SK-N-SH (cell line): ENCODE measurements at regions not wholly inside any gene's neighbourhood (a gene's known extent, or its start where the extent isn't known, plus 50 kb on each side); places are given as distances from the start of the nearest gene placed in this dataset.

Experiments
- CTCF ChIA-PET: fragments of 300-600, 350-600 bp; formaldehyde crosslinking; extraction: SDS; loops from one replicate; lab custom pipeline; 2021; lab: Yijun Ruan, JAX
- POLR2A ChIA-PET: fragments of 350-600 bp; sonication (Branson Sonifier 250); formaldehyde crosslinking; extraction: SDS; loops from one replicate; lab custom pipeline; 2020; ENCODE audit warnings: antibody characterized with exemption, inconsistent platforms; lab: Yijun Ruan, JAX
- DNase-seq: peaks from one replicate; pipeline ENCODE4 v3.0.0; 2012
- H2AFZ ChIP-seq: fragments of 200-600 bp; sonication (generic); 2 replicates; pipeline ENCODE4 v1.8.1; 2016; ENCODE audit warnings: antibody characterized with exemption, mild to moderate bottlenecking, low read depth
- H3F3A ChIP-seq: fragments of 200-600 bp; sonication (generic); replicated peaks from 2 replicates; pipeline ENCODE3; 2016; ENCODE audit warnings: antibody characterized with exemption, mild to moderate bottlenecking; ENCODE audit not compliant: insufficient read depth
- H3K27ac ChIP-seq, 2 experiments: fragments of 200-500 bp in 1 of 2; fragments of 200-600 bp in 1 of 2; sonication (Bioruptor generic) in 1 of 2; sonication (generic), shearing (Covaris generic) in 1 of 2; 2 replicates each; pipeline versions ENCODE4 v1.5.1 to v1.6.1; 2014 to 2016; ENCODE audit warnings: low read depth in 2 of 2, inconsistent platforms in 1 of 2, low read length in 1 of 2, mild to moderate bottlenecking in 1 of 2, mixed read lengths in 1 of 2
- H3K27me3 ChIP-seq: fragments of 200-600 bp; sonication (generic), shearing (Covaris generic); 2 replicates; pipeline ENCODE4 v1.6.1; 2016; ENCODE audit warnings: mixed run types; ENCODE audit not compliant: insufficient read depth
- H3K36me3 ChIP-seq, 2 experiments: fragments of 200-500 bp in 1 of 2; fragments of 200-600 bp in 1 of 2; sonication (Bioruptor generic) in 1 of 2; sonication (generic) in 1 of 2; replicated peaks in 1 of 2; 2 replicates each; pipeline versions ENCODE3 to v1.5.1; 2014 to 2016; ENCODE audit warnings: low read length in 1 of 2, mild to moderate bottlenecking in 1 of 2; ENCODE audit not compliant: insufficient read depth in 2 of 2, control insufficient read depth in 1 of 2
- H3K4me1 ChIP-seq, 2 experiments: fragments of 200-500 bp in 1 of 2; fragments of 200-600 bp in 1 of 2; sonication (Bioruptor generic) in 1 of 2; sonication (generic), shearing (Covaris generic) in 1 of 2; 2 replicates each; pipeline versions ENCODE4 v1.5.1 to v1.6.1; 2014 to 2016; ENCODE audit warnings: low read depth in 1 of 2, low read length in 1 of 2, mixed run types in 1 of 2; ENCODE audit not compliant: insufficient read depth in 2 of 2, control insufficient read depth in 1 of 2
- H3K4me2 ChIP-seq: fragments of 200-600 bp; sonication (generic), shearing (Covaris generic); 2 replicates; pipeline ENCODE4 v1.6.1; 2017; ENCODE audit warnings: mixed run types
- H3K4me3 ChIP-seq, 2 experiments: fragments of 200-500 bp in 1 of 2; fragments of 200-600 bp in 1 of 2; sonication (Bioruptor generic) in 1 of 2; sonication (generic), shearing (Covaris generic) in 1 of 2; 2 replicates each; pipeline versions ENCODE4 v1.5.1 to v1.8.1; 2014 to 2016; ENCODE audit warnings: low read depth in 2 of 2, inconsistent platforms in 1 of 2, low read length in 1 of 2, mild to moderate bottlenecking in 1 of 2, mixed read lengths in 1 of 2, moderate library complexity in 1 of 2
- H3K79me2 ChIP-seq: fragments of 200-600 bp; sonication (generic); 2 replicates; pipeline ENCODE4 v1.8.1; 2017; ENCODE audit warnings: mild to moderate bottlenecking; ENCODE audit not compliant: insufficient read depth
- H3K9ac ChIP-seq: fragments of 200-600 bp; sonication (generic); 2 replicates; pipeline ENCODE4 v1.6.1; 2017; ENCODE audit warnings: mixed run types
- H3K9me2 ChIP-seq: fragments of 200-600 bp; sonication (generic); 2 replicates; pipeline ENCODE4 v1.6.1; 2017; ENCODE audit warnings: mixed run types
- H3K9me3 ChIP-seq: fragments of 200-600 bp; sonication (generic); 2 replicates; pipeline ENCODE4 v1.6.1; 2017; ENCODE audit warnings: mixed run types, mild to moderate bottlenecking, moderate library complexity
- H4K20me1 ChIP-seq: fragments of 200-600 bp; sonication (generic); 2 replicates; pipeline ENCODE4 v1.6.1; 2017; ENCODE audit warnings: mild to moderate bottlenecking, mixed run types; ENCODE audit not compliant: insufficient read depth
- CHD2 ChIP-seq: fragments of 150-350 bp; IDR thresholded peaks from 2 replicates; pipeline ENCODE4 v1.6.1; 2018; ENCODE audit warnings: low read length; ENCODE audit not compliant: partially characterized antibody
- EP300 ChIP-seq, 2 experiments: IDR thresholded peaks; 2 replicates each; pipeline versions ENCODE4 v1.4.0 to v1.6.1; 2012; ENCODE audit warnings: borderline replicate concordance in 1 of 2, low read depth in 1 of 2, low read length in 1 of 2
- EZH2phosphoT487 ChIP-seq: fragments of 200-600 bp; sonication (generic); IDR thresholded peaks from 2 replicates; pipeline ENCODE4 v1.6.1; 2017; ENCODE audit warnings: low read depth, mixed run types, mild to moderate bottlenecking, antibody characterized with exemption, moderate library complexity, borderline replicate concordance
- GABPA ChIP-seq: IDR thresholded peaks from 2 replicates; pipeline ENCODE4 v1.4.0; 2012; ENCODE audit warnings: low read depth, mild to moderate bottlenecking
- JUND ChIP-seq: IDR thresholded peaks from 2 replicates; pipeline ENCODE4 v1.4.0; 2012
- MXI1 ChIP-seq: IDR thresholded peaks from 2 replicates; pipeline ENCODE4 v1.6.1; 2012; ENCODE audit warnings: mild to moderate bottlenecking, low read depth, low read length, improper control_type of control experiment
- NFIC ChIP-seq: IDR thresholded peaks from 2 replicates; pipeline ENCODE4 v1.4.0; 2012; ENCODE audit warnings: borderline replicate concordance
- RFX5 ChIP-seq: IDR thresholded peaks from 2 replicates; pipeline ENCODE4 v1.6.1; 2012; ENCODE audit warnings: mild to moderate bottlenecking, improper control_type of control experiment, low read length
- SIN3A ChIP-seq: IDR thresholded peaks from 2 replicates; pipeline ENCODE4 v1.6.1; 2012; ENCODE audit warnings: low read depth, mild to moderate bottlenecking, low read length, moderate library complexity, borderline replicate concordance
- SMC3 ChIP-seq: IDR thresholded peaks from 2 replicates; pipeline ENCODE4 v1.6.1; 2012; ENCODE audit warnings: low read depth, low read length, improper control_type of control experiment
- TAF1 ChIP-seq: IDR thresholded peaks from 2 replicates; pipeline ENCODE4 v1.6.1; 2012; ENCODE audit warnings: low read depth, mild to moderate bottlenecking, low read length, moderate library complexity, borderline replicate concordance
- ZBTB33 ChIP-seq: IDR thresholded peaks from 2 replicates; pipeline ENCODE4 v1.4.0; 2012; ENCODE audit warnings: low read depth, borderline replicate concordance
- WGBS: methylation state at CpG from one replicate; pipeline ENCODE4 v1.1.6; 2017; ENCODE audit warnings: low lambda C conversion rate; 5-methylcytosine and 5-hydroxymethylcytosine counted together
- TF ChIP-seq, protein P1 (sequence below): IDR thresholded peaks from 2 replicates; pipeline ENCODE4 v1.6.1; 2012; ENCODE audit warnings: mild to moderate bottlenecking, low read depth, low read length, moderate library complexity

DNA sequence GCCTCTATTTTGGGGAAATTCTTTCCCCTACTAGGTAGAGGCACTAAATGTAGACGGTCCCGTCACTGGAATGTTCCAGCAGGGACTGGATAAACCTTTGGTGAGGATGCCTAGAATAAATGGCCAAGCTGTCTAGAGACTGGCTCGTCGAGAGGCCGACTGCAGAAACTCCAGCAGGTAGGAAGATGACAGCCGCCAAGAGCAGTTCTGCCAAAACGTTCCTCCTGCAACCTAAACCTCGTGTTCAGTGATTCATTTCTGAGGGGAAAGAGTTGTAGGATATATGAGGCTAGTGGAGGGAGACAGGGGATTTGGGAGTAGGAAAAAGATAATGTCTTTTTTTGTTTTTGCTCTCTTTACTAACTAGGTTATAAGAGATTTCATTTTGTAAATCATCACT is 184.7 kb upstream of the GDF10 start:
- no peak overlapping the region for H3K4me2 ChIP-seq
- ChIA-PET POLR2A (no interaction called here), CTCF (no interaction called here)

GRCh38 chr10:47116445-47116844 is 183.6 kb upstream of the GDF10 start:
- no peak overlapping the region for H2AFZ ChIP-seq
- TF ChIP-seq NFIC (no peak), RFX5 (no peak), GABPA (no peak), CHD2 (no peak), TAF1 (no peak), SMC3 (no peak), JUND (no peak), MXI1 (no peak), EZH2phosphoT487 (no peak)
- TF ChIP-seq, protein P1, sequence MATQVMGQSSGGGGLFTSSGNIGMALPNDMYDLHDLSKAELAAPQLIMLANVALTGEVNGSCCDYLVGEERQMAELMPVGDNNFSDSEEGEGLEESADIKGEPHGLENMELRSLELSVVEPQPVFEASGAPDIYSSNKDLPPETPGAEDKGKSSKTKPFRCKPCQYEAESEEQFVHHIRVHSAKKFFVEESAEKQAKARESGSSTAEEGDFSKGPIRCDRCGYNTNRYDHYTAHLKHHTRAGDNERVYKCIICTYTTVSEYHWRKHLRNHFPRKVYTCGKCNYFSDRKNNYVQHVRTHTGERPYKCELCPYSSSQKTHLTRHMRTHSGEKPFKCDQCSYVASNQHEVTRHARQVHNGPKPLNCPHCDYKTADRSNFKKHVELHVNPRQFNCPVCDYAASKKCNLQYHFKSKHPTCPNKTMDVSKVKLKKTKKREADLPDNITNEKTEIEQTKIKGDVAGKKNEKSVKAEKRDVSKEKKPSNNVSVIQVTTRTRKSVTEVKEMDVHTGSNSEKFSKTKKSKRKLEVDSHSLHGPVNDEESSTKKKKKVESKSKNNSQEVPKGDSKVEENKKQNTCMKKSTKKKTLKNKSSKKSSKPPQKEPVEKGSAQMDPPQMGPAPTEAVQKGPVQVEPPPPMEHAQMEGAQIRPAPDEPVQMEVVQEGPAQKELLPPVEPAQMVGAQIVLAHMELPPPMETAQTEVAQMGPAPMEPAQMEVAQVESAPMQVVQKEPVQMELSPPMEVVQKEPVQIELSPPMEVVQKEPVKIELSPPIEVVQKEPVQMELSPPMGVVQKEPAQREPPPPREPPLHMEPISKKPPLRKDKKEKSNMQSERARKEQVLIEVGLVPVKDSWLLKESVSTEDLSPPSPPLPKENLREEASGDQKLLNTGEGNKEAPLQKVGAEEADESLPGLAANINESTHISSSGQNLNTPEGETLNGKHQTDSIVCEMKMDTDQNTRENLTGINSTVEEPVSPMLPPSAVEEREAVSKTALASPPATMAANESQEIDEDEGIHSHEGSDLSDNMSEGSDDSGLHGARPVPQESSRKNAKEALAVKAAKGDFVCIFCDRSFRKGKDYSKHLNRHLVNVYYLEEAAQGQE: no peak

More for the DNA sequence above, 184.7 kb upstream of the GDF10 start:
- no peak overlapping the region for H2AFZ ChIP-seq
- no peaks in the 10 kb centered on the region for H3K9me2 ChIP-seq
- DNase-seq: no peak
- no peaks in the 10 kb centered on the region for H3F3A ChIP-seq
- H3K27me3 ChIP-seq: no peaks in the 10 kb centered on the region; the same call in 1 of the 2 replicates
- peaks cover 0 to 3% of the 10 kb centered on the region in 2 experiments; a peak in 1 of 4 replicates for H3K4me1 ChIP-seq
- H3K9me3 ChIP-seq: no peaks in the 10 kb centered on the region
- no peak overlapping the region for H3K9ac ChIP-seq
- no peaks in the 10 kb centered on the region for H3K36me3 ChIP-seq
- TF ChIP-seq JUND (no peak), ZBTB33 (no peak), EP300 (IDR thresholded peaks at IDR 0.05; ENCODE audit: borderline replicate concordance in 1 of 2, low read depth in 1 of 2, low read length in 1 of 2) (no peak), SIN3A (no peak)
- H3K27ac ChIP-seq: no peak overlapping the region
- H4K20me1 ChIP-seq: no peaks in the 10 kb centered on the region
- 41% methylated on average over 8 of the region's 8 CpGs for WGBS
- no peak overlapping the region for H3K4me3 ChIP-seq
- H3K79me2 ChIP-seq: no peaks in the 10 kb centered on the region

More at GRCh38 chr10:47116445-47116844, 183.6 kb upstream of the GDF10 start:
- CTCF ChIA-PET: no interaction called here
- H3K9me3 ChIP-seq: no peaks in the 10 kb centered on the region
- H3K4me2 ChIP-seq: no peak overlapping the region
- no peak overlapping the region for H3K9ac ChIP-seq
- H3K4me1 ChIP-seq: peaks cover 0 to 3% of the 10 kb centered on the region in 2 experiments; a peak in 1 of 4 replicates
- no peak overlapping the region for H3K27ac ChIP-seq
- H3F3A ChIP-seq: no peaks in the 10 kb centered on the region
- no peaks in the 10 kb centered on the region; the same call in 1 of the 2 replicates for H3K27me3 ChIP-seq
- no peaks in the 10 kb centered on the region for H3K36me3 ChIP-seq
- no peaks in the 10 kb centered on the region for H3K79me2 ChIP-seq
- H4K20me1 ChIP-seq: no peaks in the 10 kb centered on the region
- DNase-seq: no peak
- no peak overlapping the region for H3K4me3 ChIP-seq
- 43% methylated on average over 5 of the region's 5 CpGs for WGBS
- POLR2A ChIA-PET: no interaction called here
- no peaks in the 10 kb centered on the region for H3K9me2 ChIP-seq
